PC-3 (cell line): ENCODE measurements at regions not wholly inside any gene's neighbourhood (a gene's known extent, or its start where the extent isn't known, plus 50 kb on each side); places are given as distances from the start of the nearest gene placed in this dataset.

ENCODE experiments used
- ATAC-seq: fragments of 200-7000 bp; cut with Tn5 transposase; 2 replicates; pipeline ENCODE4 v1.9.1; 2020; ENCODE audit warnings: mild to moderate bottlenecking, moderate library complexity
- BruUV-seq: library from RNA; stranded (reverse); fragments of 400-500 nt; replicated peaks from 2 replicates; lab custom pipeline; 2021; lab: Mats Ljungman, UMichigan
- CTCF ChIA-PET: fragments of 300-600 bp; sonication (Branson Sonifier 250); formaldehyde crosslinking; loops from one replicate; lab custom pipeline; 2022; ENCODE audit warnings: antibody characterized with exemption; lab: Charles Lee
- POLR2A ChIA-PET: fragments of 300-600 bp; sonication (Branson Sonifier 250); formaldehyde crosslinking; loops from one replicate; lab custom pipeline; 2022; ENCODE audit warnings: antibody characterized with exemption; ENCODE audit not compliant: unreplicated experiment; lab: Charles Lee
- DNase-seq: peaks from one replicate; pipeline ENCODE4 v3.0.0-alpha.2; 2015
- H2AFZ ChIP-seq: fragments of 300-600 bp; sonication (generic); 2 replicates; pipeline ENCODE4 v1.6.0; 2016; ENCODE audit warnings: antibody characterized with exemption, low read length
- H3F3A ChIP-seq: fragments of 300-600 bp; sonication (generic); one replicate; pipeline ENCODE4 v1.6.0; 2017; ENCODE audit warnings: antibody characterized with exemption, low read length, control low read depth, mild to moderate bottlenecking; ENCODE audit not compliant: unreplicated experiment
- H3K27ac ChIP-seq: fragments of 300-600 bp; sonication (generic); 2 replicates; pipeline ENCODE4 v1.5.1; 2016; ENCODE audit warnings: mild to moderate bottlenecking, low read length
- H3K27me3 ChIP-seq: fragments of 300-600 bp; sonication (generic); 2 replicates; pipeline ENCODE4 v1.6.1; 2016; ENCODE audit warnings: low read length, mixed read lengths
- H3K36me3 ChIP-seq: fragments of 300-600 bp; sonication (generic); 2 replicates; pipeline ENCODE4 v1.6.1; 2016; ENCODE audit warnings: low read depth, mixed run types, low read length, mixed read lengths
- H3K4me1 ChIP-seq: fragments of 300-600 bp; sonication (generic); 2 replicates; pipeline ENCODE4 v1.5.1; 2016; ENCODE audit warnings: low read length; ENCODE audit not compliant: insufficient read depth
- H3K4me2 ChIP-seq: fragments of 300-600 bp; sonication (generic); 2 replicates; pipeline ENCODE4 v1.6.0; 2016; ENCODE audit warnings: low read length
- H3K4me3 ChIP-seq: fragments of 300-600 bp; sonication (generic); 2 replicates; pipeline ENCODE4 v1.5.1; 2016; ENCODE audit warnings: mild to moderate bottlenecking, low read length, mixed read lengths
- H3K79me2 ChIP-seq: fragments of 300-600 bp; sonication (generic); 2 replicates; pipeline ENCODE4 v1.6.1; 2017; ENCODE audit warnings: low read length, mixed read lengths
- H3K9ac ChIP-seq: fragments of 300-600 bp; sonication (generic); 2 replicates; pipeline ENCODE4 v1.6.0; 2016; ENCODE audit warnings: mild to moderate bottlenecking, low read length
- H3K9me2 ChIP-seq: fragments of 300-600 bp; sonication (generic); replicated peaks from 2 replicates; pipeline ENCODE4 v1.6.1; 2016; ENCODE audit warnings: mixed run types, low read length, mixed read lengths
- H3K9me3 ChIP-seq: fragments of 300-600 bp; sonication (generic); 2 replicates; pipeline ENCODE4 v1.6.1; 2016; ENCODE audit warnings: low read length, mixed read lengths
- H4K20me1 ChIP-seq: fragments of 300-600 bp; sonication (generic); 2 replicates; pipeline ENCODE4 v1.6.1; 2016; ENCODE audit warnings: low read length, mixed read lengths
- EZH2 ChIP-seq: fragments of 300-600 bp; sonication (generic); IDR thresholded peaks from one replicate; pipeline ENCODE4 v1.6.1; 2017; ENCODE audit warnings: antibody characterized with exemption, mild to moderate bottlenecking, low read length; ENCODE audit not compliant: unreplicated experiment
- EZH2phosphoT487 ChIP-seq: fragments of 300-600 bp; sonication (generic); IDR thresholded peaks from 2 replicates; pipeline ENCODE4 v1.6.1; 2018; ENCODE audit warnings: mild to moderate bottlenecking, antibody characterized with exemption, low read length, borderline replicate concordance
- intact Hi-C: fragments of 100-400 bp; cut with micrococcal nuclease; formaldehyde crosslinking; loops from 2 replicates; pipeline ENCODE4 v1.9.0; 2023
- TF ChIP-seq, protein P1 (sequence below): fragments of 300-600 bp; sonication (generic); conservative IDR thresholded peaks from 2 replicates; pipeline ENCODE4 v1.5.1; 2017; ENCODE audit warnings: antibody characterized with exemption, low read depth, mild to moderate bottlenecking, low read length

DNA sequence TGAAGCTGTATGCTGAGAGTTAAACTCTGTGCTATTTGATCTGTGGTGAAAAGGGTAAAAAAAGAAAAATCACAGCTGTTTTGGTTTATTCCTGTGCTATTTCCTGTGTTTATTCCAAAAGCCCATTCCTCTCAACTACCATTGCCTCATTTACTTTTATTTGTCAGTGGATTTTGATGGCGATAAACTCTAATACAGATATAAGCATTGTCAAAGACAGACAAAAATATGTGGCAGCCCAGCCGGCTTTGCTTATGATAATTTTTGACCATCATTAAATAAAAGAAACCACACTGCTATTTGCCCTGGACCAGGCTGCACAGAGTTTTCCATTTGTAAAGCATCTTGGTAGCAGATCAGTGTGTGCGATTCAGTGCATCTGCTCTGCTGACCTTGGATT, 473.6 kb upstream of the ASIC2 start:
- intact Hi-C loops, result no loop called here

DNA sequence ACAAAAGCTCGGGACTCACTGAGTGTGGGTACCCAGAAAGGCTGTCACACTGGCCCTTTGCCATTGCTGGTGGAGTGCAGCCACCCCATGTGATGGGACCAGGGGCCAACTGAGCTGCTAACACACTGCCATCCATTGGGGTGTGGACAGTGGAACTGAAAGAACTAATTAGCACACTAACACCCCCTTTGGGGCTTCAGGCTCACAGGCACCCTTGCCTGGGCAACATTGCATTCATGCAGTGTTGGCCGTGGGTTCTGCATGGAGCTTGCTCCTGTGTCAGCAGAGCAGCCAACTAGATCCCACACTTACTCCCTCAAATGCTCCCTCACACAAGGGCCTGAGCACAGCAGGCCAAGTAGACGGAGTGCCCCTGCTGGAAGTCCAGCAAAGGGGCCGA, 476.0 kb upstream of the ASIC2 start:
- H3K4me1 ChIP-seq, result no peaks in the 10 kb centered on the region
- intact Hi-C loops, result no loop called here
- ChIA-PET CTCF (no interaction called here), POLR2A (no interaction called here)
- DNase-seq, result no peak
- H3K27ac ChIP-seq, result no peak overlapping the region
- H3K4me3 ChIP-seq, result no peak overlapping the region
- no peaks in the 10 kb centered on the region for H3F3A ChIP-seq
- H3K27me3 ChIP-seq, result no peaks in the 10 kb centered on the region
- no peaks in the 10 kb centered on the region for H3K9me2 ChIP-seq
- H4K20me1 ChIP-seq, result no peaks in the 10 kb centered on the region
- no peaks in the 10 kb centered on the region for H3K79me2 ChIP-seq
- H3K36me3 ChIP-seq, result no peaks in the 10 kb centered on the region
- no peaks in the 10 kb centered on the region for H3K9me3 ChIP-seq
- no peak for TF ChIP-seq EZH2
- TF ChIP-seq, protein P1, sequence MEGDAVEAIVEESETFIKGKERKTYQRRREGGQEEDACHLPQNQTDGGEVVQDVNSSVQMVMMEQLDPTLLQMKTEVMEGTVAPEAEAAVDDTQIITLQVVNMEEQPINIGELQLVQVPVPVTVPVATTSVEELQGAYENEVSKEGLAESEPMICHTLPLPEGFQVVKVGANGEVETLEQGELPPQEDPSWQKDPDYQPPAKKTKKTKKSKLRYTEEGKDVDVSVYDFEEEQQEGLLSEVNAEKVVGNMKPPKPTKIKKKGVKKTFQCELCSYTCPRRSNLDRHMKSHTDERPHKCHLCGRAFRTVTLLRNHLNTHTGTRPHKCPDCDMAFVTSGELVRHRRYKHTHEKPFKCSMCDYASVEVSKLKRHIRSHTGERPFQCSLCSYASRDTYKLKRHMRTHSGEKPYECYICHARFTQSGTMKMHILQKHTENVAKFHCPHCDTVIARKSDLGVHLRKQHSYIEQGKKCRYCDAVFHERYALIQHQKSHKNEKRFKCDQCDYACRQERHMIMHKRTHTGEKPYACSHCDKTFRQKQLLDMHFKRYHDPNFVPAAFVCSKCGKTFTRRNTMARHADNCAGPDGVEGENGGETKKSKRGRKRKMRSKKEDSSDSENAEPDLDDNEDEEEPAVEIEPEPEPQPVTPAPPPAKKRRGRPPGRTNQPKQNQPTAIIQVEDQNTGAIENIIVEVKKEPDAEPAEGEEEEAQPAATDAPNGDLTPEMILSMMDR, result no peak
- no TSS peak for BruUV-seq
- H2AFZ ChIP-seq, result no peak overlapping the region
- no peak for ATAC-seq
- no peak overlapping the region for H3K9ac ChIP-seq
- no peak overlapping the region for H3K4me2 ChIP-seq

More for the DNA sequence above, 473.6 kb upstream of the ASIC2 start:
- Histone ChIP-seq H2AFZ (no peak overlapping the region), H3K9me3 (no peaks in the 10 kb centered on the region), H3F3A (no peaks in the 10 kb centered on the region), H3K9me2 (no peaks in the 10 kb centered on the region), H3K27me3 (no peaks in the 10 kb centered on the region), H3K4me2 (no peak overlapping the region), H4K20me1 (no peaks in the 10 kb centered on the region), H3K79me2 (no peaks in the 10 kb centered on the region), H3K36me3 (no peaks in the 10 kb centered on the region), H3K27ac (no peak overlapping the region), H3K9ac (no peak overlapping the region), H3K4me3 (no peak overlapping the region), H3K4me1 (no peaks in the 10 kb centered on the region)
- TF ChIP-seq EZH2 (no peak), EZH2phosphoT487 (no peak)
- TF ChIP-seq, protein P1, result no peak
- CTCF ChIA-PET, result no interaction called here
- DNase-seq (no peak), ATAC-seq (no peak)
- BruUV-seq, result no TSS peak
- POLR2A ChIA-PET, result no interaction called here

DNA sequence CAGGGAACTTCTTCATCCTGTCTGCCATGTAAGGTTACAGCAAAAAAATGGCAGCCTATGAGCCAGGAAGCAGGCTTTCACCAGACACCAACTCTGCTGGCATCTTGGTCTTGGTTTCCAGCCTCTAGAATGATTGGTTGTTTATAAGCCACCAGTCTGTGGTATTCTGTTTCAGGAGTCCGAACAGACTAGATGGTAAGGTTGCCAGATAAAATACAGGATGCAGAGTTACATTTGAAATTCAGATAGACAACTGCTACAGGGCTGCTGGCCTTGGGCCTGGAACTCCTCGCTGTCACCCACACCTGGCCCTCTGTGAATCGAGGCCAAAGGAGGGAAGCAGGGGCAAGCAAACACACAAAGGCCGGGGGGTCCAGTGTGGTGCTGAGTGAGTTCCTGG, 478.8 kb upstream of the CCL2 start:
- no peaks in the 10 kb centered on the region for H3F3A ChIP-seq
- H3K9ac ChIP-seq, result no peak overlapping the region
- H3K9me3 ChIP-seq, result no peaks in the 10 kb centered on the region
- H3K4me3 ChIP-seq, result no peak overlapping the region
- no TSS peak for BruUV-seq
- no peaks in the 10 kb centered on the region for H3K4me1 ChIP-seq
- ATAC-seq, result no peak
- intact Hi-C loops, result loop anchor here (5.0 kb wide), 1 partner anchor 371 kb away; no protein-coding TSS in a partner anchor
- POLR2A ChIA-PET, result no interaction called here
- H3K4me2 ChIP-seq, result no peak overlapping the region
- DNase-seq, result no peak
- CTCF ChIA-PET, result no interaction called here
- no peak overlapping the region for H2AFZ ChIP-seq
- no peak for TF ChIP-seq EZH2phosphoT487
- TF ChIP-seq, protein P1, result no peak
- TF ChIP-seq EZH2, result no peak
- no peak overlapping the region for H3K27ac ChIP-seq
- no peaks in the 10 kb centered on the region for H3K9me2 ChIP-seq
- no peaks in the 10 kb centered on the region for H4K20me1 ChIP-seq
- no peaks in the 10 kb centered on the region for H3K27me3 ChIP-seq
- H3K36me3 ChIP-seq, result no peaks in the 10 kb centered on the region
- no peaks in the 10 kb centered on the region for H3K79me2 ChIP-seq
